Thyroid gland (tissue), 4 donors: ENCODE measurements at regions not wholly inside any gene's neighbourhood (a gene's known extent, or its start where the extent isn't known, plus 50 kb on each side); places are given as distances from the start of the nearest gene placed in this dataset.

Source experiments
- DNase-seq, 2 donors: peaks; one replicate each; pipeline ENCODE4 v3.0.0-alpha.2; 2019
- H3K27ac ChIP-seq, 3 donors: fragments of 200-600 bp; sonication (generic); 1 replicate in 2 of 3; 2 replicates in 1 of 3; pipeline ENCODE4 v1.5.1; 2016 to 2019; ENCODE audit warnings: mild to moderate bottlenecking in 1 of 3, moderate library complexity in 1 of 3
- H3K27me3 ChIP-seq: fragments of 200-600 bp; sonication (generic); one replicate; pipeline ENCODE4 v1.5.1; 2019
- H3K36me3 ChIP-seq, 2 donors: fragments of 200-600 bp; sonication (generic); one replicate each; pipeline ENCODE4 v1.5.1; 2016 to 2019
- H3K4me1 ChIP-seq, 2 donors: fragments of 200-600 bp; sonication (generic); one replicate each; pipeline ENCODE4 v1.5.1; 2017 to 2019
- H3K4me3 ChIP-seq, 3 donors: fragments of 200-600 bp; sonication (generic); replicated peaks in 1 of 3; 1 replicate in 2 of 3; 2 replicates in 1 of 3; pipeline ENCODE4 v1.5.1; 2016; ENCODE audit warnings: mild to moderate bottlenecking in 1 of 3
- H3K9me3 ChIP-seq: fragments of 200-600 bp; sonication (generic); one replicate; pipeline ENCODE4 v1.5.1; 2017
- POLR2A ChIP-seq, 2 donors: fragments of 450-650 bp; IDR thresholded peaks; one replicate each; pipeline ENCODE4 v1.6.1; 2017; ENCODE audit warnings: antibody characterized with exemption in 2 of 2, mild to moderate bottlenecking in 2 of 2, moderate library complexity in 1 of 2
- WGBS, 2 donors: methylation state at CpG; one replicate each; pipeline ENCODE4 v1.1.5; 2017; 5-methylcytosine and 5-hydroxymethylcytosine counted together
- intact Hi-C: fragments of 100-400 bp; cut with DNase I; formaldehyde crosslinking; loops from one replicate; pipeline ENCODE4 v1.15.1; 2023
- TF ChIP-seq, protein P1 (sequence below), 6 experiments: fragments of 200-600 bp in 3 of 6; fragments of 450-650 bp in 3 of 6; sonication (generic) in 3 of 6; IDR thresholded peaks; one replicate each; pipeline ENCODE4 v1.5.1; 2016 to 2019; ENCODE audit warnings: antibody characterized with exemption in 6 of 6, mild to moderate bottlenecking in 2 of 6, inconsistent platforms in 1 of 6, moderate library complexity in 1 of 6

- H3K27ac ChIP-seq, result no peak overlapping the region
- no peak for DNase-seq
- no peaks in the 10 kb centered on the region for H3K36me3 ChIP-seq
- TF ChIP-seq, protein P1, sequence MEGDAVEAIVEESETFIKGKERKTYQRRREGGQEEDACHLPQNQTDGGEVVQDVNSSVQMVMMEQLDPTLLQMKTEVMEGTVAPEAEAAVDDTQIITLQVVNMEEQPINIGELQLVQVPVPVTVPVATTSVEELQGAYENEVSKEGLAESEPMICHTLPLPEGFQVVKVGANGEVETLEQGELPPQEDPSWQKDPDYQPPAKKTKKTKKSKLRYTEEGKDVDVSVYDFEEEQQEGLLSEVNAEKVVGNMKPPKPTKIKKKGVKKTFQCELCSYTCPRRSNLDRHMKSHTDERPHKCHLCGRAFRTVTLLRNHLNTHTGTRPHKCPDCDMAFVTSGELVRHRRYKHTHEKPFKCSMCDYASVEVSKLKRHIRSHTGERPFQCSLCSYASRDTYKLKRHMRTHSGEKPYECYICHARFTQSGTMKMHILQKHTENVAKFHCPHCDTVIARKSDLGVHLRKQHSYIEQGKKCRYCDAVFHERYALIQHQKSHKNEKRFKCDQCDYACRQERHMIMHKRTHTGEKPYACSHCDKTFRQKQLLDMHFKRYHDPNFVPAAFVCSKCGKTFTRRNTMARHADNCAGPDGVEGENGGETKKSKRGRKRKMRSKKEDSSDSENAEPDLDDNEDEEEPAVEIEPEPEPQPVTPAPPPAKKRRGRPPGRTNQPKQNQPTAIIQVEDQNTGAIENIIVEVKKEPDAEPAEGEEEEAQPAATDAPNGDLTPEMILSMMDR (IDR thresholded peaks at IDR 0.05), result no peak
- TF ChIP-seq POLR2A (IDR thresholded peaks at IDR 0.05), result no peak
- H3K4me1 ChIP-seq, result no peaks in the 10 kb centered on the region
- intact Hi-C loops, result no loop called here
- H3K9me3 ChIP-seq, result no peaks in the 10 kb centered on the region
- H3K4me3 ChIP-seq, result no peak overlapping the region
- H3K27me3 ChIP-seq, result no peaks in the 10 kb centered on the region
- 81 to 83% methylated on average over 8 of the region's 8 CpGs for WGBS, 2 donors
Observed at GRCh38 chr5:152953788-152954483, 536.5 kb upstream of the GRIA1 start.

DNA sequence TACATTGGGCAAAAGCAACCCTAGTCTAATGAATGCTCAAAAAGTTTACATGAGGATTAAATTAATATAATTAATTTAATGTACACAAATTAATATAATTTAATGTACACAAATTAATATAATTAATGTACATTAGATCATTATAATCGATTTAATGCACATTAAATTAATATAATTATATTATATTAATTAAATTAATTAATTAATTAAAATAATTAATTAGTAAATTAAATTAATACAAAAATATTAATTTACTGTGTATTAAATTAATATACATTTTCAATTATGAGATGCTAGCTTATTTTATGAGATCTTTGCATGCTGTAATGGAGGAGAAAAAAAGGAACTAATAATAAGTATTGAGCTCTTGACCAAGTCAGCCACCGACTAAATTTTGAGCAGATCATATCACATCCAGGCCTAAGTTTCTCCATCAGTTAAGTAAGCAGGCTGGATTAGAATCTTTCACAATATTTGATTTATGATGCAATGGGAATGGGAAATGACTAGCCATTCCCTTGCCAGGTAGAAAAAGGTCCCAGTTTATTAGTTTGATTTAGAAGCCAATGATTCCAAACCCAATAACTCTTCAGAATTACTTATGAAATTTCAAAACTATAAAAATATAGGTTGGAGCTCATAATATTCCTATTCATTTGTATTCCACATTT is 533.4 kb upstream of the GRIA1 start:
- no peaks in the 10 kb centered on the region for H3K9me3 ChIP-seq
- no peaks in the 10 kb centered on the region for H3K4me1 ChIP-seq
- no peaks in the 10 kb centered on the region for H3K36me3 ChIP-seq
- TF ChIP-seq, protein P1 (IDR thresholded peaks at IDR 0.05), result no peak
- TF ChIP-seq POLR2A (IDR thresholded peaks at IDR 0.05), result no peak
- no peaks in the 10 kb centered on the region for H3K27me3 ChIP-seq
- 83 to 84% methylated on average over 2 of the region's 2 CpGs for WGBS, 2 donors
- intact Hi-C loops, result no loop called here
- DNase-seq, result no peak
- H3K27ac ChIP-seq, result no peak overlapping the region
- no peak overlapping the region for H3K4me3 ChIP-seq

DNA sequence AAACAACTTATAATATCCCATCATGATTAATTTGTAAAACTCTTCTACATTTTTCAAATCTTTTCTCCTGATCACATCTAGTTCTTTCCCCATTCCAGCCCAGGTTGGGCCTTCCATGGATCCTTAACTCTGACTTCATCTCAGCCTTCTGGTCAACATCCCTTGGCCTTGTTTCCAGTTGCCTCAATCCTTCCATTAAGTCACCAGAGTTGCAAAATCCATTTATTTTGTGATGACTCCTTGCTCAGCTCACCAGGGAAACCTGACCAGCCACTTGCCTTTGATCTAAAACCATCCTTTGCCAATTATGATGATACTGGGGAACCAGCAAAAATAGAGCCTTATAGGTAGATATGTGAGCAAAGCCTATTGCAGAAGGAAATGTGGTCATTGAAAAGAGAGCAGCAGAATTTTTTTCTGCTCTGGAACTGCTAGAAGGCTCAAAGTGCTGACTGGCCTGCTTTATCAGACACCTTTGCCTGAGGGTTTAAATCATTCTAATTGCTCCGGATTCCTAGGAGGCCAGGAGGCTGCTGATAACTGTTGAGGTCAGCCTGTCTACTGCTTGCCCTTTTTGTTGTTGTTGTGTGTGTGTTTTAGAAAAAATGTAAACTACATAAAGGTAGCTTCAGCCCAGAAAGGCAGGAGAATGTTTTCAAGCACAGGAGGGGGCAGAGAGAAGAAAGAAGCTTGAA is 512.2 kb upstream of the GRIA1 start:
- DNase-seq, result no peak
- TF ChIP-seq POLR2A (IDR thresholded peaks at IDR 0.05), result no peak
- TF ChIP-seq, protein P1 (IDR thresholded peaks at IDR 0.05), result no peak
- Histone ChIP-seq H3K27ac (no peak overlapping the region), H3K4me3 (no peak overlapping the region), H3K9me3 (no peaks in the 10 kb centered on the region), H3K36me3 (no peaks in the 10 kb centered on the region), H3K4me1 (no peaks in the 10 kb centered on the region), H3K27me3 (no peaks in the 10 kb centered on the region)
- intact Hi-C loops, result no loop called here
- 76 to 77% methylated on average over 1 of the region's 1 CpG for WGBS, 2 donors

- no peak for TF ChIP-seq POLR2A (IDR thresholded peaks at IDR 0.05)
- TF ChIP-seq, protein P1 (IDR thresholded peaks at IDR 0.05), result no peak
- intact Hi-C loops, result no loop called here
- no peaks in the 10 kb centered on the region for H3K4me1 ChIP-seq
- no peak overlapping the region for H3K27ac ChIP-seq
- H3K36me3 ChIP-seq, result no peaks in the 10 kb centered on the region
- no peak overlapping the region for H3K4me3 ChIP-seq
- H3K27me3 ChIP-seq, result no peaks in the 10 kb centered on the region
- DNase-seq, result no peak
- H3K9me3 ChIP-seq, result no peaks in the 10 kb centered on the region
- WGBS, 2 donors, result 58 to 68% methylated on average over 1 of the region's 1 CpG
Observed at GRCh38 chr5:152987131-152987530, 503.3 kb upstream of the GRIA1 start.

DNA sequence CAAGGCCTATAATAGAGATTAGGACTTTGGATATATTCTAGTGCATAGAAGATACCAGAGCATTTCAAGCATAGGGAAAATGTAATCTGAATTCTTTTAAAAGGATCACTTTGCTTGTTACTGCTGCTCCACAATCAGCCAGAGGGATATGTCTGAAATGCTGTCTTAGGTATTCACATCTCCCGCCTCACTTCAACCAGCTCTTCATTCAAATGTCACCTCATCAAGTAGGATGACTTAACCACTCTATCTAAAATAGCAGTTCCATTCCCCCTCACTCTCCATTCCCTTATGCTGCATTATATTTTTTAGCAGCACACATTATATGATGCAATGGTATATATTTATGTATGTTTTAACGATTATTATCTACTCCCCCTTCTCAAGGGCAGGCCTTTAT is 500.3 kb upstream of the GRIA1 start:
- H3K9me3 ChIP-seq, result no peaks in the 10 kb centered on the region
- no peaks in the 10 kb centered on the region for H3K4me1 ChIP-seq
- H3K4me3 ChIP-seq, result no peak overlapping the region
- no peak for DNase-seq
- H3K36me3 ChIP-seq, result no peaks in the 10 kb centered on the region
- intact Hi-C loops, result no loop called here
- no peak overlapping the region for H3K27ac ChIP-seq
- WGBS, 2 donors, result 88 to 89% methylated on average over 2 of the region's 2 CpGs
- TF ChIP-seq, protein P1 (IDR thresholded peaks at IDR 0.05), result no peak
- no peak for TF ChIP-seq POLR2A (IDR thresholded peaks at IDR 0.05)
- H3K27me3 ChIP-seq, result no peaks in the 10 kb centered on the region
